ENCODE measurements at regions not wholly inside any gene's neighbourhood (a gene's known extent, or its start where the extent isn't known, plus 50 kb on each side); places are given as distances from the start of the nearest gene placed in this dataset.
"Not testable (repeated sequence)": the region's sequence is repeated elsewhere in the genome, so short reads cannot be mapped to it uniquely, and the experiment has no call there.

DNA sequence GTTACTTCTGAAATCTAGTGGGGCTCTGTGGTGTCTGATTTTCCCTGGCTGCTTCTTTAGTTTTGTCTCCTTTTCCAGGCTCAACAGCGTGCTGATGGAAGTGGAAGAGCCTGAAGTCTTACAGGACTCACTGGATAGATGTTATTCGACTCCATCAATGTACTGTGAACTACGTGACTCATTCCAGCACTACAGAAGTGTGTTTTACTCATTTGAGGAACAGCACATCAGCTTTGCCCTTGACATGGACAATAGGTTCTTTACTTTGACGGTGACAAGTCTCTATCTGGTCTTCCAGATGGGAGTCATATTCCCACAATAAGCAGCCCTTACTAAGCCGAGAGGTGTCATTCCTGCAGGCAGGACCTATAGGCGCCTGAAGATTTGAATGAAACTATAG is 51.1 kb downstream of the NBPF8 start:
- not testable (repeated sequence) for DNase-seq

DNA sequence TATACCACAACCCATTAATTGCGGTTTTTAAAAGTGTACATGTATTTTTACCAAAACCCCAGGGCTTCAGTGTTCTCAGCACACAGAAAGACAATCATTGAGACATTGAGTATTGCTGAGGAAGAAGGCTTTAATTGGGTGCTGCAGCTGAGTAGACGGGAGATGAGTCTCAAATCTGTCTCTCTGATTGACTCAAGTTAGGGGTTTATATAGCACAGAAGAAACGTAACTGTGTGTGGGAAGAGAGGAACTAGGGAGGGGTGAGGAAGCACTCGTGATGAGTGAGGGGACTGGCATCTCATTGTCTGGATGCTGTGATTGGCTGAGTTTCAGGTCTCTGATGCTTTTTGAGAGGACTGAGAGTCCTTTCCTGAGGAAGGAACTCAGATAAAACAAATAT is 62.8 kb downstream of the NBPF8 start:
- DNase-seq, result not testable (repeated sequence)

DNA sequence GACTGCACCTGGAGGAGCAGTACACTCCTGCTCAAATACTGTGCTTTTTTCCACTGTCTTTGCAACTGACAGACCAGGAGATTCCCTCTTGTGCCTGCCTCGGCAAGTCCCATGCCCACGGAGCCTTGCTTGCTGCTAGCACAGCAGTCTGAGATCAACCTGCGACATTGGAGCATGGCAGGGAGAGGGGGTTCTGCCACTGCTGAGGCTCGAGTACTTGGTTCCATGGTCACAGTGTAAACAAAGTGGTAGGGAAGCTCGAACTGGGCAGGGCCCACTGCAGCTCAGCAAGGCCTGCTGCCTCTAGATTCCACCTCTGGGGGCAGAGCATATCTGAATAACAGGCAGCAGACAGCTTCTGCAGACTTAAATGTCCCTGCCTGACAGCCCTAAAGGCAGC is 63.6 kb downstream of the NBPF8 start:
- DNase-seq, result not testable (repeated sequence)

DNA sequence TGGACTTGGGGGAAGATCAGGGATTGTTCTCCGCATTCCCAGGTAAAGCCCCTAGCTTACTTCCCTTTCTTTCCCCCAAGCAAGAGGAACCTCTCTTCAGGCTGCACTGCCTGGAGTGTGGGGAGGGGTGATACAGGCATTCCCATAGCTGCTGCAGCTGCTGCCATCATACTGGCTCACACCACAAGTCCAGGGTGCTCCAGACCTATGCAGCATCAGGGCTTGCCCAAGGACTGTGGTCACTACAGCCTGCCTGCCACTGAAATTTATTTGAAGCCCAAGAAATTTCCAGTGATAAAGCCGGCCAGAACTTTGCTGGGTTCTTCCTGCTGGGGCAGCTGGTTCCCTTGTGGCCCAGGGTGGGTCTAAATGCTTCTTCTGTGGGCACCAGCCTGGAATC is 72.7 kb downstream of the NBPF8 start:
- not testable (repeated sequence) for DNase-seq

DNA sequence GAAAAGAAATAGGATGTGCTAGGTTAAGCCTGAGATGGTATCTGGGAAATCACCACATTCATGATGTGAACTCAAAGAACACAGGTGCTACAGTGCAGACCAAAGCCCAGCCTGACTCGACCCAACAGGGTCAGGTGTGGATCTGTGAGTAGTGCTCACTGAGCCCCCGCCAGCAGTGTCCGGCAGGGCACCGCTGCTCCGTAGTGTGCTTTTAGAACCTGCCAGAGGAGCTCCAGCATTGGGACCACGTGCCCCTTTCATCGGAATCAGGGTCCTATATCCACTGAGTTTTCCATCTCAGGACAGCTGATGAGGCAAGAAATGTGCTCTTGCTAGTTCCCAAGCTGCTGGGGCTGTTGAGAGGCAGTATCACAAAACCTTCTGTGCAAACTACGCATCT is 74.4 kb downstream of the NBPF8 start:
- not testable (repeated sequence) for DNase-seq

DNA sequence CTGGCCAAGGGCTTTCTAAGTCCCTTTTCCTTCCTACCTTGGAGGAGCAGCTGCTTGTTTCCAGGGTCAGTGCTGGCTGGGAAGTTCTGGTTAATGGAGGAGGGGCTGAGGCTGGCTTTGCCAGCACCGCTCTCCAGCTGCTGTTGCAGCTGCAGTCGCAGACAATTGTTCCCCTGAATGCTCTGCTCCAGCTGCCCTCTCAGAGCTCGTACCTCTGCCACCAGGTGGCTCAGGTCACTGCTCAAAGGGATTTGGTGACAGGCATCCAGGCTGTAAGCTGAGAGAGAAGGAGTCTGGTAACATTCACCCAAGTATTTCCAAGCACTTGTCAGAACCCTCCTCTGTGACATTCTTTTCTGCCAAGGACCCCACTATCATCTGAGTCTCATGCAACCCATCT is 82.3 kb downstream of the NBPF8 start:
- DNase-seq, result not testable (repeated sequence)

DNA sequence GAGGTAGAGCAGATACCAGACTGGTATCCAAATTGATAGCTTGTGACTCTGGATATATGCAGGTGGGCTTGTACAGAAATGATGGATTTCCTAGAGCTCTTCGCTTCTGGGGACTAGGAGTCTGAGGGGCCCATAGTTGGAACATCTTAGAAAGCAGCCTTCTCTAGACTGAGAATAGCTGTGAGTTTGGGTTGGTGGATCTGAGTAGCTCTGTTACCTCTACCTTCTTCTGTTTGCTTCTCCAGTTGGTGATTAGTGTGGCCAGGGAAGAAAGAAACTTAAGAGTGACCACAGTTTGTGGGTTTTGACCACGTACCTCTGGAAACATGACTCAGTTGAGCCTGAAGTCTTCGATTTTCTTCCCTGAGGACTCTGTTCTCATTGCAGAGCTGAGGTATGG is 88.4 kb downstream of the NBPF8 start:
- not testable (repeated sequence) for DNase-seq

DNA sequence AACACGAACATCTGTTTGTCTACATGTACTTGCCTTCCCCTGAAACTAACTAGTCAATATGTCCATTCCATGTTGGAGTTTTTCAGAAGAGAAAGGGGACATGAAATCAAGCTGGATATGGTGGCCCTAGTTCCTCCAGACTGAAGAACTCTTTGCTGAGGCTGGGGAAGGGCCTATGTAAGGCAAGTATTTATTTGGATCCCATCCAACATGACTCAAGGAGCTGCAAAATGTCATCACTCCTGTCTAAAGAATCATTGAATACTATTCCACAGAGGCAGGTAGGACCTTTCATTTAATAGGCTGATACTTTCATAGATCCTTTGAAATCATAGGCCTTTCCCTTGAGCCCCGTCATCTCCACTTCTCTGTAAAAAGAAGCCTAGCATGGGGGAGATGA is 91.5 kb downstream of the NBPF8 start:
- not testable (repeated sequence) for DNase-seq

DNA sequence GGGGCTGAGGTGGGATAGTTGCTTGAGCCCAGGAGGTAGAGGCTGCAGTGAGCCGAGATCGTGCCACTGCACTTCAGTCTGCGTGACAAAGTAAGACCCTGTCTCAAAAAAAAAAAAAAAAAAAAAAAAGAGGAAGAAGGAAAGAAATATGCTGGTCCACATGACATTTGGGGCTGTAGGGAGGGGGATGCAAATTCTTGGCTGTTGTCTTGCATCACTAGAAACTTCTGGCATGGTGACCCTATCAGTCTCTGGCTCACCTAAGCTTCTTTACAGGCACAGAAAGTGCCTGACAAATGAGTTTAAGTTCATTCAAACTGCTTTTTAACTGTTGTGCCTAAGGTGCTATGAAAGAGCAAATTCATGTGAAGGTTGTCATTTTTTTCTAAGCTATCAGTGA is 93.5 kb downstream of the NBPF8 start:
- not testable (repeated sequence) for DNase-seq

DNA sequence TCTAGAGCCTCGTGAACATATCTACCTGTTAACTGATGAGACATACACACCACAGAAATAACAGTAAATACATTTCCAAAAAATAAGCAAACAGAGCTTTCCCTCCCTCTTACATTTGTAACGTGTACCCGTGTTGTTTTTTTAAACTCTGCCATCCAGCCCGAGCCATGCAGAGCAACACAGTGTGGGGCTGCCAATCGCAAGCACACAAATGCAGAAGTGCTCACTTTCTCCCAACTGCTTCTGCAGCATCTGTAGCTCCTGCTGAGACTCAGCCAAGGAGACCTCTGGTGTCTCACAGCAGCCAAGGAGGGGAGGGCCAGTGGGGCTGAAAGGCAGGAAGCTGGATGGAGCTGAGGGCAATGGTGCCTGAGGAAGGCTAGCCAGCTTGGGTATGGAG is 94.4 kb downstream of the NBPF8 start:
- not testable (repeated sequence) for DNase-seq

DNA sequence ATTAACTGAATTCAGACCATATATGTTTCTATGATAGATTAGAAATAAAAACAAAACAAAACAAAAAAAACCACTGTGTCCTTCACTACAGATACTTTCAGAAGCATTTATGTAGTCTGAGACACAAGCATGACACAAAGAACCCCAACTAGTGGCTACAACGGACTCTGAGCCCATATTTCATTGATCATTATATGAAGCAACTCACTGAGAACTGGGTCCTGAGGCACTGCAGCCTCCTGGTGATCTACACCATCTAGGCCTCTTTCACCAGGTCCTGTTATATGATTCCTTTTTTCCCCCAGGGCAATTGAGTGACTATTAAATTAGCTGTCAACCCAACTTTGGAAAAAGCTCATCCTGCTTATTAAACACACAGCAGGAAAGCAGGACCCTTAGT is 98.3 kb downstream of the NBPF8 start:
- DNase-seq, result not testable (repeated sequence)

DNA sequence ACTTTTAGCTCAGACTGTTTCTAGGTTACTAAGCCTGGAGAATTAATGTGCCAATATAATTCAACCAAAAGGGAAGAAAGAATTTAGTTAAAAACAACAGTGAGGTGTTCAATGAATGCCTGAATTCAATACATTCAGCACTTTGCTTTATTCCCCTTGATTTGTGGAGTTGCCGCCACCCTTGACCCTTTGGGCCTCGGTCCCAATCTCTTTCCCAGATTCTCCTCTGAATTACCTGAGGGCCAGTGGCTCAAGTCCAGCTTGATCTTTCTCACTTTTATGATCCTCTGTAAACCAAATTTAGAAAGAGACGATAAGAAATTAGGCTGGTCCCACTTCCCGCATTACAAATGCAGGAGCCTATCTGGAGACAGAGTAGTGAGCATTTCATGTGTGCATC is 98.7 kb downstream of the NBPF8 start:
- DNase-seq, result not testable (repeated sequence)

DNA sequence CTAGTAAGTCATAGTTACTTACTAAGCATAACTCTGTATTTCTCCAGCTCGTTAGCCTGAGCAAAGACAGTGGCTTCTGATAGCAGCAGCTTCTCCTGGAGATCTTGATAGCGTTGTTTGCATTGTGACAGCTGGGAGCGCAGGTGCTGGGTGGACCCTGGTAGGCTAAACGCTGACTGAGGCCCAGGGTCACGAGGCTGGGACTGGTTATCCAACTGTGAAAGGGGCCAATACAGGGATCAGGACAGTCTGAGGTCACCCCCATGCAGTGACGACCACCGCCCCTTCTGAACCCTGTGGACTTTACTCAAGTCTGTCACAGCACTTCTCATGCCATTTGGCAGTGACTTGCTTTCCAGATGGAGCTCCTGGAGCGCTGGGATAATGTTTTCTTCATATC is 104.4 kb downstream of the NBPF8 start:
- DNase-seq, result not testable (repeated sequence)

DNA sequence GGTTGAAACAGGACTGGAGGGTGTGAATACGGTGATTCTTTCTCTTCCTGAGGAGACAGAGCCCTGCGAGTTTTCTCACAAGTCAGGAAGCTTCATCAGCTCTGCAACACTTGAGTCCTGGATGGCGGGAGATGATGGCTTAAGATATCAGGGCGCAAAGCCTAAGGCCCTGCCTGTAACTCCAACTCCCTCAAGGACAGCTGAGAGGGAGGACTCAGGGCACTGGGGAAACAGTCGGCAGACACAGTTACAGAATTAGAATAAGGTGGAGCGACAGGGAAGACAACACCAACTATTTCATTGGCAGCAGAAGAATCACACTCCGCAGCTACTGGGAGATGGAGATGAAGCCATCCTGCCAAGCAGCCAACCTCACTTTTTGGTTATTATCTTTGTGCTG is 109.6 kb downstream of the NBPF8 start:
- DNase-seq, result not testable (repeated sequence)

DNA sequence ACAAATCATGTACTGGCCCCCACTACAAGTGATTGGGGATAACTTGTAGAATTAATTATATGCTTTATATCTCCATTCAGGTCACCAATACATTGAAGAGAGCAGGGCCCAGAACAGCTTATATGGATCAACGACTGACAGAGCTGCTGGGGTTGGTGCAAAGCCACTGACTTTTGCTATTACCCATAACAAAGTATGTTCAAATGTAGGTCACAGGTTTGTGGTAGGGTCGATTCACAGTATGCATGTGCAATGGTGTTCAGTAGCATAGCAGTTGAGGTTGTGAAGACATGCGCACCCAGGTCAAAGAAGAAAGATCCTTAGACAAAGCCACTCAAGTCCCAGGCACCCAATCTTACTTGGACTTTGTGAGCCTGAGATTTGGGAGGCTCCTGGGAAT is 110.6 kb downstream of the NBPF8 start:
- not testable (repeated sequence) for DNase-seq

DNA sequence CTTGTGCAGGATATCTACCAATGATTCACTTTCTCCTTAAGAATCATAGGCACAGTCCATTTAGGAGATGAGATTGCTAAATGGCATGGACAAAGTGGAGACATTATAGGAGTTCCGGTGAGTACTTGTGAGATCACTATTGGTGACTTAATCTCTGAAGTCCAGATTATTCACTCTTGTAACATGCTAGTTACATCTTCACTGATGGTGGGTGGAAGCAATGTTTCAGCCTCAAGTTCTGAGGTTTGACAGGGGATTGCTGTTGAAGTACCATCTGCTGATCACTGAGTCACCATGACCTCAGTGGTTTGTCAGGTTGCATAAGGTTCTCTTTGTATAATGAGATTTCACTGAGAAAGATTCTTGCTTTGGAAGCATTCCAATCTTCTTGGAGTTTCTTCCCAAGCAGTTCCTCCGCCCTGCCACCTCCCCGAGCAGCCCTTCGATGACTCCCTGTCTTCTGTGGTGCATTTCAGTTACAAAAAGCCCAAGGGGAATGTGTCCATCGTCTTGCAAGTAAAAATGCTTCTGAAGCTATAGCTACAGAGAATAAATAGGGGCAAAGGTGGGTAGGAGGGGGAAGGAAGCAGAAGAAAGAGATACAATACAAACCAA is 114.7 kb downstream of the NBPF8 start:
- not testable (repeated sequence) for DNase-seq

DNA sequence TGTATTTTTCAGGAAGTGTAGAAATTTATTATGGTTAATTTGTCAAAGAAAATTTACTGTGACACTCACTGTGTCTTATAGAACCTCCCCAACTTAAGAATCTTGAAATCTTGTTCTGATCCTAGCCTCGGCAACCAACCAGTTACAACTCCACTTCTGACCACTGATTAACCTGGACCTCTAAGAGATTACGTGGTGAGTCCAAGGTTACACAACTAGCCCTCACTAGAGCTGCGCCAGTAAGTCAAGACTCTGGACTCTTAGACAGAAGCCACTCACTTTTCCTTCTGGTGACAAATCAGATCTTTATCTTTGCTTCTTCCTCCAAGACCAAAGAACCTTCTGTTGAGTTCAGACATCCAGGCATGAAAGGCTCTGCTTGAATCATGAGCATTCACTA is 116.6 kb downstream of the NBPF8 start:
- not testable (repeated sequence) for DNase-seq

DNA sequence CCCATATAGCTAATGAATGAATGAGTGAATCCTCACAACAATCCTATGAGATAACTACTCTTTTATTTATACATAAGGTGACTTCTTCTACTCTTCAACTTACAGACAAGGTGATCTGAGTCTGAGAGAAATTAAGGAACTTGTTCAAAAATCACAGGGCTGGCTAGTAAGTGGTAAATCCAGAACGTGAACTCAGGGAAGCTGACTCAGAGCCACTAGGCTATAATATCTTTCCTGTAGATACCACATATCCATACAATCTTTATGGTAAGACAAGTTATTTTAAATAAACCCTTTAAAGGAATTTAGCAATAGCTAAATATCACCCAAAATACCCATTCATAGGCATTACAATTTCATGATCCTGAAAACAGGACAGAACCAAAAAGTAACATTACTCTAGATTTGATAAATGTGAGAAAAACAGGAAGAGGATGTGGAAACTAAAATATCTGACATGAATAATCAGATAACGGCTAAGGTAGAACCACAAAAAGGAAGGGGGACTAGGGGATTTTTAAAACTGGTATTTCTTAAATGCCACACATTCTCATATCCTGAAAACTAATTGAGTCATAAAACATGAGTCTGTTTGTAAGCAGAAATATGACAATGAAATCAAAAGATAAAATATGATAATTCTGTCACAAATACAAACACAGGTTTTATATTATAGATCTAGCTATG is 119.7 kb downstream of the NBPF8 start:
- not testable (repeated sequence) for DNase-seq

DNA sequence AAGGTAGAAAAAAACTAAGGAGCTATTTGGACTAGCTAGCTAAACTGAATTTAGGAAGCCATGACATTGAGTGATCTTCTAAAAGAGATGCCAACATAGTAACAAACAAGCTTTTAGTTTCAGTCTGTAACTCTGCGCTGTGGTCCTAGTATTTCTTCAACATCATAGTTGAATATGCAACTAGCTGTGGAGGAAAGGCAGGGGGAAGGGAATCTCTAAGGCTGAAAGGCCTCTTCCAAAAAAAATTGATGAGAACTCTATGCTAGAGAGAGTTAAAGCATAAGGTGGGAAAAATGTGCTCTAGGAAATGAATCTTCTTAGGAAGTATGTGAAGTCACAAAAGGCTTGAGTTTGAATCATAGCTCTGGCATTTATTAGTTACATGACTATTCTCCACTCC is 120.2 kb downstream of the NBPF8 start:
- not testable (repeated sequence) for DNase-seq

DNA sequence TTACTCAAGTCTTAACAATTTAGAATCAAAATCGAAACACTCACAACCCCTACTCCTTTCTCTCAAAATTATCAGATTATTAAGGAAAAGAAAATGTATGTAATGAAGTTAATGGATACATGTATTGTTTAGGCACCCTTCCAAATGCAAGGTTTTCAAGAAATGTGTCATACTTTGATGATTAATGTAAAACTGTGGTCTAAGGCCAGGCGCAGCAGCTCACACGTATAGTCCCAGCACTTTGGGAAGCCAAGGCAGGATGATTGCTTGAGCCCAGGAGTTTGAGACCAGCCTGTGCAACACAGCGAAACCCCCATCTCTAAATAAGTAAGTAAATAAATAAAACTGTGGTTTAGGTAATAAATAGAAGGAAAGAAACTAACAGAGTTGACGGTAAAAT is 126.6 kb downstream of the NBPF8 start:
- not testable (repeated sequence) for DNase-seq

DNA sequence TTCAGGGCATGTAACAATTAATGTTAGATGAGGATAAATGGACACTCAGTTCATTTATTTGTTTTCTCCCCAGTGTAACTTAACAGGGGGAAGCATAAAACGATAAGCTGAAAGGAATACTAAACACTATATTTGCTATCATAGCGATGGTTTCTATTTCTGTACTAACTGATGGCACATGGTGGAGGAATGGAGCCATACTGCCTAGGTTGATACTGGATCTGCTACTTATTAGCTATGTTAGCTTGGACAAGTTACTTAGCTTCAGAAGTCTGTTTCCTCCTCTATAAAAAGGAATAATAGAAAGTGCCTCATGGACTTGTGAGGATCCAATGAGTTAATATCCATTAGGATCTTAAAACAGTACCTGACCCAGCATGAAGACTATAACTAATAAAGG is 127.5 kb downstream of the NBPF8 start:
- DNase-seq, result not testable (repeated sequence)

DNA sequence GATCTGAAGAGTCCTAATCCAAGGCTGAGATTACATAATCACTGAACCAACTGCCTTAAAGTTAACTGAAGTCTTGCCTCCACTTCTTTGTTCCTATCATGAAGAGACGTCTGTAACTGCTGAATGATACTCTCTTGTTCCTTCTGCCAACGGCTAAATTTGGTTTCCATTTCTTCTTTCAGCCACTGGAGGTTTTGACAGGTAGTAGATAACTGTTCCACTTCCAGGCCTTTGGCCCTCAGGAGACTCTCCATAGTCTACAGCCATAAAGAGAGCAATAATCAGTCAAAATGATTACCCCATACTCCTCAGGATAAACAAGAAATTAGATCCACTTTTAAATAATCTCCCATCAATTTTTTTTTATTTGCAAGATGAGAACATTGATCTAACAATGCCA is 128.1 kb downstream of the NBPF8 start:
- not testable (repeated sequence) for DNase-seq

DNA sequence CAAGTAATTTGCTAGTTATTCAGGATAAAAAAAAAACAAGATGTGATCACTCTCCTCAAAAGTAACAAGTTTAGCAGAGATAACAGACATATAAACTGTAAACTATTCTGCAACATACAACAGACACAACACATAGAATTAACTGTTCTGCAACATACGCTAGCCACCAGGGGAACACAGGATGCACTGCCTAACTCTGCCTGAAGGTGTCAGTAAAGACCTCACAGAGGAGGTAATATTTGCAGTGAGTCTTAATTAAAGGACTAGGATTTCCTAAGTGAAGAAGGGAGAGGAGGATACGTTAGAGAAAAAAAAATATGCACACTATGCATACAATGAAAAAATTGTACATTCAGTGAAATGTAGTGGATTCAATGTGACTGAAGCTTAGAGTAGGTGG is 129.6 kb downstream of the NBPF8 start:
- DNase-seq, result peak; percentile 72

DNA sequence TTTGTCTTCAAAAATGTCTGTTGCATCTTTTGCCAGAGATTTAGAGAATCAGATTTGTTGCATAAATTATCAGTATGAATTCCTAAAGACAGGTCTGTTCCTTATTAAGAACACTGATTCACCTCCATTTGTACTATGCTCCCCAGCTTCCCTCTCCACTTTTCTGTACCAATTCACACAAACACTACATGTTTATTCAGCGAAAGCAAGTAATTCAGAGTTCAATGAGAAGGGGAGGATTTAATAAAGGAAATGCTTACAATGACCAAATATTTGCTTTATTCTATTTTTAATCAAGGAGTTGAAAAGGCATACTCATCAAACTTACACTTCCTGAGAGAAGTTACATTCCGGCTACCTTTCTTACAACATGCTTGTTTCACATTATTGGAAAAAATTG is 135.5 kb downstream of the NBPF8 start:
- not testable (repeated sequence) for DNase-seq

DNA sequence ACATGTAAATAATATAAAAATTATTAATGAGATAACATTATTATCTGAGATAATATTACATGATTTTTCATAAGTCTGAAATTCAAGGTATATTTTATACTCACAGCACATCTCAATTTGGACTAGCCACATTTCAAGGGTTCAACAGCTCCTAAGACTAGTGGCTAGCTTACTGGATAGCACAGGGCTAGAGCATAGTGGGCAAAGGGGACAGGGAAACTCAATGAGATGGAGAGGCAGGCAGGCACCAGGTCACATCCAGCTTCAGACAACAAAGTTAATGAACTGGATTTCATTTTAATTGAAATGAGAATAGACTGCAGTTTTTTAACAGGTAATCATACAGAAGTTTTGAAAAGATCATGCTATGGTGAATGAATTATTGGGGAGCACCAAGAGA is 137.4 kb downstream of the NBPF8 start:
- DNase-seq, result not testable (repeated sequence)

Measured in CD4-positive, alpha-beta T cell treated with Interferon gamma for 1 hour (primary cell).